ENCODE measurements at regions not wholly inside any gene's neighbourhood (a gene's known extent, or its start where the extent isn't known, plus 50 kb on each side); places are given as distances from the start of the nearest gene placed in this dataset.

DNA sequence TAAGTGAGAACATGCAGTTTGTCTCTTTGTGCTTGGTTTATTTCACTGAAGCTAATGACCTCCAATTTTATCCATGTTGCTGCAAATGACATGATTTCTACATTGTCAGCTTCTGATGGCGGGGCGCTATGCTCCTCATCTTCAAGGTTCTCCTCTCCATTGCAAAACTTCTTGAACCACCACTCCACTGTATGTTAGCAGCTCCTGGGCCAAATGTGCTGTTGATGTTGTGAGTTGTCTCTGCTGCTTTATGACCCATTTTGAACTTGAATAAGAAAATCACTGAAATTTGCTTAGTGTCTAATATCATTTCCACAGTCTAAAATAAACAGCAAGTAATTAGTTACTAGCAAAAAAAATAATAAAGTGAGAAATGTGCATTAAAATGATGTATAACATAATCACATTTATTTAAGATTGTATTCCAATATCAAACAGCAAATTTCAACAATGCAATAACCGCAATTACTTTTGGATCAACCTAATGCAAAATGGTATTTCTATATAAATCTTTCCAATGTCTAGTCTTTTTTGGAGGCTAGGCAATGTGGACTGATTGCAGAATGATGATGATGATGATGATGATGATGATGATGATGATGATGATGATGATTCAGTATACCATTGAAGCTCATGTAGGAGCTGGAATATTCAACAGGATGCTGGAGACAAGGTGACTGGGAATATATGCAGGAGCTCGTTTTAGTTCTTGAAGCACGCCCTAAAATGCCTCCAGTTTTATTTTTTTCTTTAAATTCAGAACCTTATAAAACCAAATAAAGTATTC lies 304.9 kb upstream of the KYNU start:
- TF ChIP-seq EZH2 (IDR thresholded peaks at IDR 0.05; ENCODE audit: borderline replicate concordance, low read depth, low read length, poor library complexity, severe bottlenecking): no peak
- TF ChIP-seq, protein P1, sequence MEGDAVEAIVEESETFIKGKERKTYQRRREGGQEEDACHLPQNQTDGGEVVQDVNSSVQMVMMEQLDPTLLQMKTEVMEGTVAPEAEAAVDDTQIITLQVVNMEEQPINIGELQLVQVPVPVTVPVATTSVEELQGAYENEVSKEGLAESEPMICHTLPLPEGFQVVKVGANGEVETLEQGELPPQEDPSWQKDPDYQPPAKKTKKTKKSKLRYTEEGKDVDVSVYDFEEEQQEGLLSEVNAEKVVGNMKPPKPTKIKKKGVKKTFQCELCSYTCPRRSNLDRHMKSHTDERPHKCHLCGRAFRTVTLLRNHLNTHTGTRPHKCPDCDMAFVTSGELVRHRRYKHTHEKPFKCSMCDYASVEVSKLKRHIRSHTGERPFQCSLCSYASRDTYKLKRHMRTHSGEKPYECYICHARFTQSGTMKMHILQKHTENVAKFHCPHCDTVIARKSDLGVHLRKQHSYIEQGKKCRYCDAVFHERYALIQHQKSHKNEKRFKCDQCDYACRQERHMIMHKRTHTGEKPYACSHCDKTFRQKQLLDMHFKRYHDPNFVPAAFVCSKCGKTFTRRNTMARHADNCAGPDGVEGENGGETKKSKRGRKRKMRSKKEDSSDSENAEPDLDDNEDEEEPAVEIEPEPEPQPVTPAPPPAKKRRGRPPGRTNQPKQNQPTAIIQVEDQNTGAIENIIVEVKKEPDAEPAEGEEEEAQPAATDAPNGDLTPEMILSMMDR (conservative IDR thresholded peaks at IDR 0.05; ENCODE audit: low read depth, low read length): no peak
